Loucy (cell line): ENCODE measurements at regions not wholly inside any gene's neighbourhood (a gene's known extent, or its start where the extent isn't known, plus 50 kb on each side); places are given as distances from the start of the nearest gene placed in this dataset.

Experiments used
- EZH2phosphoT487 ChIP-seq: fragments of 200-600 bp; IDR thresholded peaks from 2 replicates; pipeline ENCODE4 v1.6.1; 2018; ENCODE audit warnings: antibody characterized with exemption, mild to moderate bottlenecking, moderate library complexity, borderline replicate concordance
- TF ChIP-seq, protein P1 (sequence below): fragments of 200-600 bp; sonication (generic); conservative IDR thresholded peaks from 2 replicates; pipeline ENCODE4 v1.5.1; 2014; ENCODE audit warnings: mild to moderate bottlenecking, antibody characterized with exemption, low read length

DNA sequence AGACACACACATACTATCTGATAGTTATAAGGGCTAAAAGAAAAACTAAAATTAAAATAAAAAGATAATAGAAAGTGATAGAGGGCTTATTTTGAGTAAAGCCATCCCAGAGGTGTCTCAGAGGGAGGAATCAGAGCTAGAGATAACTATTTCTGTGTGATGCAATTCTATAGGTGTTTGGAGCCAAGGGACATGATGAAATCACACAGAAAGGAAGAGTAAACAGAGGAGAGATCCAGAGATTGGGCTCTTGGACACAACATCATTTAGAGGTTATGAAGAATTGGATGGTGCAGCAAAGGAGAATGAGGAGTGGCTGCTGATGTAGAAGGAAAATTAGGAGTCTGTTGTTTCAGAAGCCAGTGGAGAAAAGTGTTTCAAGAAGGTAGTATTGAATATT is 393.5 kb downstream of the DIRAS2 start:
- TF ChIP-seq, protein P1, sequence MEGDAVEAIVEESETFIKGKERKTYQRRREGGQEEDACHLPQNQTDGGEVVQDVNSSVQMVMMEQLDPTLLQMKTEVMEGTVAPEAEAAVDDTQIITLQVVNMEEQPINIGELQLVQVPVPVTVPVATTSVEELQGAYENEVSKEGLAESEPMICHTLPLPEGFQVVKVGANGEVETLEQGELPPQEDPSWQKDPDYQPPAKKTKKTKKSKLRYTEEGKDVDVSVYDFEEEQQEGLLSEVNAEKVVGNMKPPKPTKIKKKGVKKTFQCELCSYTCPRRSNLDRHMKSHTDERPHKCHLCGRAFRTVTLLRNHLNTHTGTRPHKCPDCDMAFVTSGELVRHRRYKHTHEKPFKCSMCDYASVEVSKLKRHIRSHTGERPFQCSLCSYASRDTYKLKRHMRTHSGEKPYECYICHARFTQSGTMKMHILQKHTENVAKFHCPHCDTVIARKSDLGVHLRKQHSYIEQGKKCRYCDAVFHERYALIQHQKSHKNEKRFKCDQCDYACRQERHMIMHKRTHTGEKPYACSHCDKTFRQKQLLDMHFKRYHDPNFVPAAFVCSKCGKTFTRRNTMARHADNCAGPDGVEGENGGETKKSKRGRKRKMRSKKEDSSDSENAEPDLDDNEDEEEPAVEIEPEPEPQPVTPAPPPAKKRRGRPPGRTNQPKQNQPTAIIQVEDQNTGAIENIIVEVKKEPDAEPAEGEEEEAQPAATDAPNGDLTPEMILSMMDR = no peak
- no peak for TF ChIP-seq EZH2phosphoT487
